ENCODE measurements at regions not wholly inside any gene's neighbourhood (a gene's known extent, or its start where the extent isn't known, plus 50 kb on each side); places are given as distances from the start of the nearest gene placed in this dataset.

DNA sequence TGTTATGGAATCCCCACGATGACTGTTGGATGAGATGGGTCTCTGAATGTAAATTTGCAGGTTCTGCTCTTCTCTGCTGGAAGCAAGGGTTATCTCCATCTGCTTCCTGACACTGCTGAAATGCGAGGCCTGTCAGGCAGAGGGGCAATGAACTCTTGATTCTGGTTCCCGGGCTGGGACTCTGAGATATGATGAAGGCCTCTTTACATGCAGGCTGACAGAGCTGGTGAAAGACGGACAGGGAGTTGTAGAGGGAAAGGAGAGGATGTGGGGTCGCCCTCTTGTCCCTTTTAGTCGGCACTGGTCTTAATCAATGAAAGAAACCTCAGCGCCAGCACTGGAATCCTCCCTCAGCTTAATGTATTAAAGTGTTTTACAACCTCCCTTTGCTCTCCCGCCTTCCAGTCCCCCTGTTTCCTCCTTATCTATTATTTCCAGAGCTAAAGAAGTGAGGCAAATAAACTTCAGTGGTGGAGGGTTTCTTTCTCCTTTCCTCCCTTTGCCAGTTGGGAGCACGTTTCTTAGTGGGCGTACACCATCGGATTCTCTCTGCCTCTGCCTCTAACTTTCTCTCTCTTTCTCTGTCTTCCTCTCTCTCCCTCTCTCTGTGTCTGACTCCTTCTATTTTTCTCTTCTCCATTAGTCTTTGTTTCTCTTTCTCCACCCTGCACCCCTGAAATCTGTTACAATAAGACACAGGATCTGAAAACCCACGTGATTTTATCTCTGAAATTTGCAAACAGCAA lies 145.6 kb downstream of the BAMBI start:
- no peak for DNase-seq (ENCODE audit: low spot score, unreplicated experiment)
- no peak overlapping the region for H3K4me3 Mint-ChIP-seq (ENCODE audit: low read depth)
- TF ChIP-seq CTCF (IDR thresholded peaks at IDR 0.05; ENCODE audit: unreplicated experiment) = no peak
- peaks cover 4% of the 10 kb centered on the region for H3K9me3 Mint-ChIP-seq (ENCODE audit: low read depth)
- no peaks in the 10 kb centered on the region for H3K36me3 Mint-ChIP-seq (ENCODE audit: insufficient read depth)
- no peak overlapping the region for H3K27ac Mint-ChIP-seq
- no peaks in the 10 kb centered on the region for H3K27me3 Mint-ChIP-seq
- H3K4me1 Mint-ChIP-seq (ENCODE audit: low read depth) = peaks cover 17% of the 10 kb centered on the region

DNA sequence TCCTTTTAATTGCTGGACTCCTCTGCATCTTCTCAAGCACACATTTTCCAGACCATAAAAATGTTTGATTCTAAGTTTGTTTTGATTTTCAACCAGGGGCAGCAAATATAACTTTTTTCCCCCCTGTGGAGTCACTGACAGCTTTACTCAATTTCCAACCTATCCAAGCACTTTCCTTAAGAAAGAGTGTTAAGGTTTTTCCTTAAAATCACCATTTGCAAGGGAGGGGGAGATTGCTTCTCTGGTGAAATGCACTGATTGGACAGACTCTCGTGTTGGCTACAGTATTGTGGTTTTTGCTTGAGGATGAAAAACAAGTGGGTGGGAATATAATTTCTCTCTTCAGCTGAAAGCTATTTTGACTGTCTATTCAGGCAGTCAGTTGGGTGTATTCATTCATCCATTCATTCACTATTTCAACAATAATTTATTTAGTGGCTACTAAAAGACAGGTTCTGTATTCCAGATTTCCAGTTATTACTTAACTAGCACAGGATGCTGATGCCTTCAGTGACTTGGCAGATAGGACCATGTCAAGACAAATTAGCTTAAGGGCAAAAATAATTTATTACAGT lies 146.3 kb downstream of the BAMBI start:
- Mint-ChIP-seq H3K4me1 (ENCODE audit: low read depth) (peaks cover 14% of the 10 kb centered on the region), H3K36me3 (ENCODE audit: insufficient read depth) (no peaks in the 10 kb centered on the region), H3K27me3 (no peaks in the 10 kb centered on the region), H3K27ac (no peak overlapping the region), H3K9me3 (ENCODE audit: low read depth) (peaks cover 4% of the 10 kb centered on the region), H3K4me3 (ENCODE audit: low read depth) (no peak overlapping the region)
- no peak for DNase-seq (ENCODE audit: low spot score, unreplicated experiment)
- no peak for TF ChIP-seq CTCF (IDR thresholded peaks at IDR 0.05; ENCODE audit: unreplicated experiment)

- Mint-ChIP-seq H3K36me3 (ENCODE audit: insufficient read depth) (no peaks in the 10 kb centered on the region), H3K4me3 (ENCODE audit: low read depth) (no peak overlapping the region), H3K27me3 (no peaks in the 10 kb centered on the region), H3K9me3 (ENCODE audit: low read depth) (no peaks in the 10 kb centered on the region), H3K4me1 (ENCODE audit: low read depth) (peaks cover 4% of the 10 kb centered on the region), H3K27ac (no peak overlapping the region)
- TF ChIP-seq CTCF (IDR thresholded peaks at IDR 0.05; ENCODE audit: unreplicated experiment) = no peak
- no peak for DNase-seq (ENCODE audit: low spot score, unreplicated experiment)
Observed at GRCh38 chr10:28833313-28833712, 156.0 kb downstream of the BAMBI start.

- TF ChIP-seq CTCF (IDR thresholded peaks at IDR 0.05; ENCODE audit: unreplicated experiment) = no peak
- peaks cover 11% of the 10 kb centered on the region for H3K4me1 Mint-ChIP-seq (ENCODE audit: low read depth)
- H3K27me3 Mint-ChIP-seq = no peaks in the 10 kb centered on the region
- DNase-seq (ENCODE audit: low spot score, unreplicated experiment) = no peak
- H3K9me3 Mint-ChIP-seq (ENCODE audit: low read depth) = no peaks in the 10 kb centered on the region
- no peak overlapping the region for H3K4me3 Mint-ChIP-seq (ENCODE audit: low read depth)
- H3K27ac Mint-ChIP-seq = no peak overlapping the region
- H3K36me3 Mint-ChIP-seq (ENCODE audit: insufficient read depth) = no peaks in the 10 kb centered on the region
Observed at GRCh38 chr10:28836435-28836743, 159.1 kb downstream of the BAMBI start.

GRCh38 chr10:28837613-28838390 lies 160.5 kb downstream of the BAMBI start:
- no peaks in the 10 kb centered on the region for H3K27me3 Mint-ChIP-seq
- H3K9me3 Mint-ChIP-seq (ENCODE audit: low read depth) = no peaks in the 10 kb centered on the region
- H3K27ac Mint-ChIP-seq = no peak overlapping the region
- H3K4me1 Mint-ChIP-seq (ENCODE audit: low read depth) = peaks cover 11% of the 10 kb centered on the region
- no peak overlapping the region for H3K4me3 Mint-ChIP-seq (ENCODE audit: low read depth)
- no peak for DNase-seq (ENCODE audit: low spot score, unreplicated experiment)
- no peak for TF ChIP-seq CTCF (IDR thresholded peaks at IDR 0.05; ENCODE audit: unreplicated experiment)
- no peaks in the 10 kb centered on the region for H3K36me3 Mint-ChIP-seq (ENCODE audit: insufficient read depth)

Data from progenitor cell of endocrine pancreas (in vitro differentiated cells).